A549 (cell line): ENCODE measurements at regions not wholly inside any gene's neighbourhood (a gene's known extent, or its start where the extent isn't known, plus 50 kb on each side); places are given as distances from the start of the nearest gene placed in this dataset.

Source experiments
- ATAC-seq, 2 experiments: fragments of 200-7000 bp in 1 of 2; fragments of >200 bp in 1 of 2; cut with Nextera tagmentation in 1 of 2; cut with Tn5 transposase in 1 of 2; 3 replicates each; pipeline versions ENCODE4 v1.8.0 to v1.9.1; 2018 to 2020; ENCODE audit warnings: mild to moderate bottlenecking in 1 of 2, moderate library complexity in 1 of 2
- CTCF ChIA-PET: fragments of 300-600 bp; sonication (Branson Sonifier 250); formaldehyde crosslinking; extraction: SDS; loops from one replicate; lab custom pipeline; 2021; ENCODE audit warnings: antibody characterized with exemption, inconsistent platforms; lab: Yijun Ruan, JAX
- POLR2A ChIA-PET: fragments of 350-600 bp; formaldehyde crosslinking; extraction: SDS; loops from one replicate; lab custom pipeline; 2021; ENCODE audit warnings: antibody characterized with exemption, inconsistent platforms; lab: Yijun Ruan, JAX
- DNase-seq, 2 experiments: peaks; one replicate each; pipeline versions ENCODE4 v3.0.0 to v3.0.0-alpha.2; 2011 to 2016; ENCODE audit warnings: low read depth in 1 of 2, low spot score in 1 of 2
- FAIRE-seq: peaks from 2 replicates; lab custom pipeline; 2011; peaks lifted over from hg19 to GRCh38; lab: Jason Lieb, UNC
- H3K27ac ChIP-seq, 2 experiments: fragments of >200 bp; sonication (Bioruptor Twin); formaldehyde crosslinking; 3 replicates each; pipeline ENCODE4 v1.5.1; 2016 to 2017
- H3K4me1 ChIP-seq: fragments of >200 bp; sonication (Bioruptor Twin); formaldehyde crosslinking; 3 replicates; pipeline ENCODE4 v1.6.1; 2016
- H3K4me2 ChIP-seq: fragments of >200 bp; sonication (Bioruptor Twin); formaldehyde crosslinking; 3 replicates; pipeline ENCODE4 v1.6.1; 2016
- H3K4me3 ChIP-seq: fragments of >200 bp; sonication (Bioruptor Twin); formaldehyde crosslinking; 3 replicates; pipeline ENCODE4 v1.5.1; 2016
- H3K9me3 ChIP-seq: fragments of >200 bp; sonication (Bioruptor Twin); formaldehyde crosslinking; 3 replicates; pipeline ENCODE4 v1.6.1; 2016
- BHLHE40 ChIP-seq: IDR thresholded peaks from 2 replicates; pipeline ENCODE4 v1.6.1; 2012; ENCODE audit warnings: low read depth, low read length, inconsistent platforms
- CBX8 ChIP-seq: fragments of 200-600 bp; sonication (generic); IDR thresholded peaks from 2 replicates; pipeline ENCODE4 v1.6.1; 2016
- EP300 ChIP-seq, 2 experiments: fragments of >200 bp; sonication (Bioruptor Twin); formaldehyde crosslinking; IDR thresholded peaks; 2 replicates in 1 of 2; 3 replicates in 1 of 2; pipeline ENCODE4 v1.6.1; 2016 to 2017
- ESRRA ChIP-seq: fragments of 150-350 bp; IDR thresholded peaks from 2 replicates; pipeline ENCODE4 v1.6.1; 2014; ENCODE audit warnings: mild to moderate bottlenecking, low read length, borderline replicate concordance
- FOSB ChIP-seq: fragments of 250-450 bp; sonication (Bioruptor Pico); IDR thresholded peaks from 2 replicates; pipeline ENCODE4 v1.5.0; 2020; ENCODE audit warnings: mild to moderate bottlenecking, moderate library complexity
- GATA3 ChIP-seq: IDR thresholded peaks from 2 replicates; pipeline ENCODE4 v1.6.1; 2012; ENCODE audit warnings: borderline replicate concordance
- HDAC2 ChIP-seq: fragments of 200-600 bp; sonication (generic); IDR thresholded peaks from 2 replicates; pipeline ENCODE4 v1.6.1; 2016
- HES2 ChIP-seq: fragments of >200 bp; sonication (Bioruptor Twin); formaldehyde crosslinking; IDR thresholded peaks from 2 replicates; pipeline ENCODE4 v1.6.1; 2016
- JUN ChIP-seq, 2 experiments: fragments of >200 bp; sonication (Bioruptor Twin); formaldehyde crosslinking; IDR thresholded peaks; 2 replicates in 1 of 2; 3 replicates in 1 of 2; pipeline ENCODE4 v1.6.1; 2016 to 2017
- KDM1A ChIP-seq: fragments of 200-600 bp; sonication (generic); IDR thresholded peaks from 2 replicates; pipeline ENCODE4 v1.6.1; 2016; ENCODE audit warnings: low read depth, mild to moderate bottlenecking
- MAFK ChIP-seq: fragments of 450-650 bp; IDR thresholded peaks from 2 replicates; pipeline ENCODE4 v1.6.1; 2014; ENCODE audit not compliant: partially characterized antibody
- MAX ChIP-seq: IDR thresholded peaks from 2 replicates; pipeline ENCODE4 v1.6.1; 2012
- PHF8 ChIP-seq: fragments of 200-600 bp; sonication (generic); IDR thresholded peaks from 2 replicates; pipeline ENCODE4 v1.6.1; 2016; ENCODE audit warnings: low read depth, mild to moderate bottlenecking, antibody characterized with exemption, moderate library complexity, borderline replicate concordance
- POLR2A ChIP-seq: IDR thresholded peaks from 2 replicates; pipeline ENCODE4 v1.6.1; 2012; ENCODE audit warnings: mild to moderate bottlenecking, low read length
- POLR2AphosphoS2 ChIP-seq: conservative IDR thresholded peaks from 2 replicates; pipeline ENCODE4 v1.6.1; 2012; ENCODE audit warnings: low read length, improper control_type of control experiment, inconsistent platforms
- RARB ChIP-seq: fragments of 250-450 bp; sonication (Bioruptor Pico); IDR thresholded peaks from 2 replicates; pipeline ENCODE4 v1.8.0; 2021; ENCODE audit warnings: mild to moderate bottlenecking, moderate library complexity
- RFX5 ChIP-seq: fragments of 450-650 bp; IDR thresholded peaks from 2 replicates; pipeline ENCODE4 v1.7.1; 2014; ENCODE audit warnings: antibody characterized with exemption, mild to moderate bottlenecking, moderate library complexity
- RNF2 ChIP-seq: fragments of 200-600 bp; sonication (generic); IDR thresholded peaks from 2 replicates; pipeline ENCODE4 v1.6.1; 2016; ENCODE audit warnings: low read depth, mild to moderate bottlenecking, antibody characterized with exemption, moderate library complexity, borderline replicate concordance
- SMC3 ChIP-seq: fragments of >200 bp; sonication (Bioruptor Twin); formaldehyde crosslinking; IDR thresholded peaks from 3 replicates; pipeline ENCODE4 v1.6.1; 2018; ENCODE audit warnings: inconsistent platforms
- TFCP2L1 ChIP-seq: fragments of 250-450 bp; sonication (Bioruptor Pico); IDR thresholded peaks from 2 replicates; pipeline ENCODE4 v1.5.0; 2021; ENCODE audit warnings: mild to moderate bottlenecking
- USF2 ChIP-seq: fragments of 450-650 bp; IDR thresholded peaks from 2 replicates; pipeline ENCODE4 v1.6.1; 2014; ENCODE audit warnings: antibody characterized with exemption
- ZC3H11A ChIP-seq: fragments of 450-650 bp; IDR thresholded peaks from 2 replicates; pipeline ENCODE4 v1.6.1; 2014; ENCODE audit warnings: antibody characterized with exemption, mild to moderate bottlenecking
- WGBS: methylation state at CpG from one replicate; pipeline ENCODE4 v1.1.6; 2017; ENCODE audit errors: missing lambda C conversion rate; 5-methylcytosine and 5-hydroxymethylcytosine counted together
- TF ChIP-seq, protein P1 (sequence below): IDR thresholded peaks from 2 replicates; pipeline ENCODE4 v1.6.1; 2012

DNA sequence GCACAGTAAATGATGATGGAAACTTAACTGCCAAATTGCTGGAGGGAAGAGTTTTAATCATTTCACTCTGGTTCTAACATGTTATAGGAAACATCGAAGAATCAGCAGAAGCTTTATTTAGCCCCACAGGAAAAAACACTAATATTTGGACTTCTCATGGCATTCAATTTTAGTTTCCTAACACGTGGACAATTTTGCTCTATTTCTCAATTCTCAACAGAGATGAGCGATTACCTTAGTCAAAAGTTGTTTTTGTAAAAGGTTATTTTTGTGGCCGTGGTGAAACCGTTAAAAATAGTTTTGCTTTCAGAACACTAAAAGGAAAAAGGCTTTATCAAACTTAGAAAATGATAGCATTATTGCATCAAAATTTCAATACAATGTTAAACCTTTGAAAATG lies 235.2 kb downstream of the PLK2 start:
- no peaks in the 10 kb centered on the region for H3K9me3 ChIP-seq
- POLR2A ChIA-PET = no interaction called here
- peaks cover 2% of the 10 kb centered on the region; the same call in 2 of the 3 replicates for H3K4me1 ChIP-seq
- H3K4me2 ChIP-seq = no peak overlapping the region
- no peak for DNase-seq
- 82% methylated on average over 5 of the region's 5 CpGs for WGBS
- H3K27ac ChIP-seq = no peak overlapping the region
- no peak overlapping the region for H3K4me3 ChIP-seq
- ATAC-seq = no peak
- CTCF ChIA-PET = interaction anchor here (0.9 to 1.5 kb wide), 3 partner anchors 10 to 29 kb away, joined by 3 to 4 read pairs (median 3); no protein-coding TSS in a partner anchor
- no peak for TF ChIP-seq HDAC2
- TF ChIP-seq ZC3H11A = no peak
- no peak for TF ChIP-seq MAFK
- TF ChIP-seq PHF8 = no peak
- FAIRE-seq = no peak

GRCh38 chr5:58224221-58224620 lies 235.7 kb downstream of the PLK2 start:
- FAIRE-seq = no peak
- no peaks in the 10 kb centered on the region for H3K9me3 ChIP-seq
- no peak for TF ChIP-seq ESRRA
- DNase-seq = no peak
- H3K4me1 ChIP-seq = no peaks in the 10 kb centered on the region
- 91% methylated on average over 4 of the region's 4 CpGs for WGBS
- H3K27ac ChIP-seq = no peak overlapping the region
- no peak overlapping the region for H3K4me3 ChIP-seq
- ChIA-PET POLR2A (interaction anchor here (0.6 kb wide), 1 partner anchor 668 kb away, joined by 6 read pairs; no protein-coding TSS in a partner anchor), CTCF (interaction anchor here (0.9 to 1.5 kb wide), 2 partner anchors 10 to 29 kb away, joined by 3 to 4 read pairs; no protein-coding TSS in a partner anchor)
- no peak for ATAC-seq
- no peak overlapping the region for H3K4me2 ChIP-seq

- no peaks in the 10 kb centered on the region for H3K4me1 ChIP-seq
- no peak for TF ChIP-seq HES2
- TF ChIP-seq CBX8 = no peak
- TF ChIP-seq BHLHE40 = no peak
- TF ChIP-seq POLR2AphosphoS2 = no peak
- no peak for TF ChIP-seq MAX
- TF ChIP-seq TFCP2L1 (CRISPR knock-in tag) = no peak
- TF ChIP-seq EP300 (IDR thresholded peaks at IDR 0.05) = no peak
- TF ChIP-seq RNF2 = no peak
- TF ChIP-seq ZC3H11A = no peak
- TF ChIP-seq, protein P1, sequence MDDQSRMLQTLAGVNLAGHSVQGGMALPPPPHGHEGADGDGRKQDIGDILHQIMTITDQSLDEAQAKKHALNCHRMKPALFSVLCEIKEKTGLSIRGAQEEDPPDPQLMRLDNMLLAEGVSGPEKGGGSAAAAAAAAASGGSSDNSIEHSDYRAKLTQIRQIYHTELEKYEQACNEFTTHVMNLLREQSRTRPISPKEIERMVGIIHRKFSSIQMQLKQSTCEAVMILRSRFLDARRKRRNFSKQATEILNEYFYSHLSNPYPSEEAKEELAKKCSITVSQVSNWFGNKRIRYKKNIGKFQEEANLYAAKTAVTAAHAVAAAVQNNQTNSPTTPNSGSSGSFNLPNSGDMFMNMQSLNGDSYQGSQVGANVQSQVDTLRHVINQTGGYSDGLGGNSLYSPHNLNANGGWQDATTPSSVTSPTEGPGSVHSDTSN = no peak
- TF ChIP-seq MAFK = no peak
- no peak for TF ChIP-seq RARB
- no peak for TF ChIP-seq KDM1A
- no peak for TF ChIP-seq RFX5
- TF ChIP-seq SMC3 = no peak
- no peak for TF ChIP-seq USF2
- no peaks in the 10 kb centered on the region for H3K9me3 ChIP-seq
- ChIA-PET POLR2A (no interaction called here), CTCF (interaction anchor here (0.6 to 1.5 kb wide), 2 partner anchors 16 to 244 kb away, joined by 3 to 4 read pairs; no protein-coding TSS in a partner anchor)
- 0 out of 6 replicates have a peak overlapping the region, but pooled peaks of 1 of the 2 experiments have one; percentile 1 for H3K27ac ChIP-seq
- no peak overlapping the region for H3K4me2 ChIP-seq
- ATAC-seq (no peak), FAIRE-seq (no peak), DNase-seq (no peak)
- no peak overlapping the region for H3K4me3 ChIP-seq
Measured at GRCh38 chr5:58215364-58215763, 244.5 kb downstream of the PLK2 start.

DNA sequence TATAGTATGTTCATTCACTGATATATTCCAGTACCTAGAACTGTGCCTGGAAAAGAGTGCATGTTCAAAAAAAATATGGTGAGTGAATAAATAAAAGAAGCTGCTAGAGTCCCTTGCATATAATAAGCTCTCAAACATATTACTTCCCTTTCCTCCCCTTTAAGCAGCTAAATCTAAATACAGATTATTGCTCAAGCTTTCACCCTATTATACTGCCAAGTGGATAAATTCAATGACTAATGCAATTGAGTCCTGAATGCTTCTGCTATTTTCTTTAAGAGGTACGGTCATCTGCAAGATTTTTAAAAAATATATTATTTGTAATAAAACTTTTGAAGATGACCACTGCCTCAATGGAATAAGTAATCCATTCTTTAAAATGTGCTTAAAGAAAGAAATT lies 248.4 kb downstream of the PLK2 start:
- POLR2A ChIA-PET = no interaction called here
- 91% methylated on average over 1 of the region's 1 CpG for WGBS
- Histone ChIP-seq H3K4me2 (no peak overlapping the region), H3K27ac (no peak overlapping the region), H3K4me3 (no peak overlapping the region), H3K4me1 (peaks cover 24% of the 10 kb centered on the region)
- FAIRE-seq = no peak
- TF ChIP-seq POLR2A (no peak), FOSB (no peak), GATA3 (no peak), RFX5 (no peak), JUN (IDR thresholded peaks at IDR 0.05) (no peak), POLR2AphosphoS2 (no peak), ESRRA (no peak)
- TF ChIP-seq, all 56 proteins: peak for 0
- CTCF ChIA-PET = no interaction called here
- no peaks in the 10 kb centered on the region for H3K9me3 ChIP-seq
- ATAC-seq = no peak
- no peak for DNase-seq
